ENCODE measurements at regions not wholly inside any gene's neighbourhood (a gene's known extent, or its start where the extent isn't known, plus 50 kb on each side); places are given as distances from the start of the nearest gene placed in this dataset.

DNA sequence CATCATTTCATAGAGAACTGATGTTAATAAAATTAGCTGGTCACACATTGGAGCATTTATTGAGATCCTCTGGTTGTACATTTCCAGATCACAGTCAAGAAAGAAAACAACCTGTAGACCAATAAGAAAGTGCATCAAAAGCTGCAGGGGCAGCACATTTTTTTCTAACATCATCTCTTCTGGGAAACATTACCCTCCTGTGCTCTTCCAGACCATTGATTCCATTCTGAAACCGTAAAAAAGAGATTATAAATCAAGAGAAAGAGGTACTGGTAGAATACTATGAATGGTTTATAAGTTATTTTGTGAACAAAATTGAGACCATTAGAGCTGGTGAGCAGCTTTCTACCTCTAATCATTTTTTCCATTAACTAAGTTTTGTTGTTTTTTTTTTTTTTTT, 1548.2 kb upstream of the CELF4 start:
- no peak overlapping the region for H3K56ac ChIP-seq (replicated peaks; ENCODE audit: insufficient read length, low read depth, low read length)
- no peak overlapping the region for H3K18ac ChIP-seq (ENCODE audit: extremely low read depth, low read length)
- H3K79me2 ChIP-seq (ENCODE audit: control insufficient read depth in 1 of 2, insufficient read depth in 2 of 2, low read length in 2 of 2) = no peaks in the 10 kb centered on the region
- H3K23me2 ChIP-seq (ENCODE audit: low read depth, low read length) = no peaks in the 10 kb centered on the region
- CTCF ChIA-PET (ENCODE audit: partially characterized antibody) = no interaction called here
- no peak overlapping the region for H4K5ac ChIP-seq (ENCODE audit: insufficient read length, low read depth, low read length)
- no peak overlapping the region for H3K14ac ChIP-seq (ENCODE audit: insufficient read length)
- no peak overlapping the region for H2BK15ac ChIP-seq (ENCODE audit: low read length)
- no peak overlapping the region for H4K91ac ChIP-seq (replicated peaks; ENCODE audit: insufficient read length, low read length)
- no peak overlapping the region for H3K9ac ChIP-seq (replicated peaks in 1 of 4; ENCODE audit: extremely low read depth in 1 of 4, low read depth in 3 of 4, low read length in 3 of 4)
- H2AK5ac ChIP-seq (ENCODE audit: low read depth, low read length) = no peak overlapping the region
- H2AFZ ChIP-seq (ENCODE audit: low read length) = no peak overlapping the region
- H3K4me3 ChIP-seq (ENCODE audit: extremely low read depth in 1 of 4, insufficient read depth in 2 of 4, low read depth in 3 of 4, low read length in 4 of 4) = no peak overlapping the region
- no peaks in the 10 kb centered on the region for H4K20me1 ChIP-seq (replicated peaks in 1 of 2; ENCODE audit: control insufficient read depth in 1 of 2, insufficient read depth in 2 of 2, low read length in 2 of 2)
- POLR2A ChIA-PET (ENCODE audit: partially characterized antibody) = no interaction called here
- no peak overlapping the region for H2BK120ac ChIP-seq (replicated peaks; ENCODE audit: low read depth, low read length)
- H3K4me2 ChIP-seq (ENCODE audit: insufficient read depth in 1 of 2, low read depth in 2 of 2, low read length in 2 of 2) = no peak overlapping the region
- WGBS, 2 experiments (ENCODE audit: extremely low coverage in 1 of 2, insufficient coverage in 1 of 2, insufficient read length in 1 of 2, insufficient replicate concordance in 2 of 2, low coverage in 1 of 2, low lambda C conversion rate in 2 of 2, missing lambda C conversion rate in 1 of 2) = 89% methylated on average over 1 of the region's 1 CpG; no CpG with 5 or more reads in 1 of the 2 experiments
- H3K27ac ChIP-seq (ENCODE audit: low read depth, low read length) = no peak overlapping the region
- H3K36me3 ChIP-seq (ENCODE audit: control insufficient read depth in 2 of 4, insufficient read depth in 4 of 4, low read length in 3 of 4) = no peaks in the 10 kb centered on the region
- no peak overlapping the region for H4K8ac ChIP-seq (ENCODE audit: extremely low read depth, insufficient read depth, low read length)
- DNase-seq (ENCODE audit: low read depth in 1 of 2, low spot score in 2 of 2) = no peak
- no peak overlapping the region for H3K4ac ChIP-seq (replicated peaks; ENCODE audit: insufficient read length, low read depth, low read length)
- no peaks in the 10 kb centered on the region for H3K79me1 ChIP-seq (ENCODE audit: low read depth, low read length)
- no peak overlapping the region for H2BK5ac ChIP-seq (ENCODE audit: low read depth, low read length)
- no peaks in the 10 kb centered on the region for H3K9me3 ChIP-seq (ENCODE audit: insufficient read depth in 2 of 2, low read depth in 1 of 2, low read length in 1 of 2)
- no peak overlapping the region for H3K23ac ChIP-seq (ENCODE audit: insufficient read length)
- no peak overlapping the region for H2BK12ac ChIP-seq (ENCODE audit: low read depth, low read length)
- no peak for FAIRE-seq
- H2BK20ac ChIP-seq (ENCODE audit: low read length) = no peak overlapping the region
- H3K4me1 ChIP-seq (replicated peaks in 1 of 4; ENCODE audit: control insufficient read depth in 3 of 4, insufficient read depth in 4 of 4, low read length in 3 of 4) = no peaks in the 10 kb centered on the region
- H3K27me3 ChIP-seq (replicated peaks in 1 of 4; ENCODE audit: control insufficient read depth in 3 of 4, extremely low read depth in 1 of 4, insufficient read depth in 3 of 4, low read length in 3 of 4) = no peaks in the 10 kb centered on the region
- TF ChIP-seq ASH2L (IDR thresholded peaks at IDR 0.05; ENCODE audit: low read length) (no peak), SIN3A (conservative IDR thresholded peaks at IDR 0.05 in 1 of 2, IDR thresholded peaks at IDR 0.05 in 1 of 2; ENCODE audit: low read depth in 1 of 2, low read length in 2 of 2) (no peak), CBX5 (IDR thresholded peaks at IDR 0.05; ENCODE audit: low read depth, low read length) (no peak), KDM1A (IDR thresholded peaks at IDR 0.05; ENCODE audit: borderline replicate concordance, low read length) (no peak), NANOG (IDR thresholded peaks at IDR 0.05; ENCODE audit: insufficient read depth, low read depth, low read length, poor library complexity, severe bottlenecking) (no peak), POLR2AphosphoS5 (IDR thresholded peaks at IDR 0.05; ENCODE audit: low read depth, low read length) (no peak)
- TF ChIP-seq, protein P1, sequence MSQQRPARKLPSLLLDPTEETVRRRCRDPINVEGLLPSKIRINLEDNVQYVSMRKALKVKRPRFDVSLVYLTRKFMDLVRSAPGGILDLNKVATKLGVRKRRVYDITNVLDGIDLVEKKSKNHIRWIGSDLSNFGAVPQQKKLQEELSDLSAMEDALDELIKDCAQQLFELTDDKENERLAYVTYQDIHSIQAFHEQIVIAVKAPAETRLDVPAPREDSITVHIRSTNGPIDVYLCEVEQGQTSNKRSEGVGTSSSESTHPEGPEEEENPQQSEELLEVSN (IDR thresholded peaks at IDR 0.05) = no peak
- TF ChIP-seq, protein P2, sequence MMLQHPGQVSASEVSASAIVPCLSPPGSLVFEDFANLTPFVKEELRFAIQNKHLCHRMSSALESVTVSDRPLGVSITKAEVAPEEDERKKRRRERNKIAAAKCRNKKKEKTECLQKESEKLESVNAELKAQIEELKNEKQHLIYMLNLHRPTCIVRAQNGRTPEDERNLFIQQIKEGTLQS (IDR thresholded peaks at IDR 0.05; ENCODE audit: insufficient read depth, low read depth, low read length) = no peak
- TF ChIP-seq, protein P3, sequence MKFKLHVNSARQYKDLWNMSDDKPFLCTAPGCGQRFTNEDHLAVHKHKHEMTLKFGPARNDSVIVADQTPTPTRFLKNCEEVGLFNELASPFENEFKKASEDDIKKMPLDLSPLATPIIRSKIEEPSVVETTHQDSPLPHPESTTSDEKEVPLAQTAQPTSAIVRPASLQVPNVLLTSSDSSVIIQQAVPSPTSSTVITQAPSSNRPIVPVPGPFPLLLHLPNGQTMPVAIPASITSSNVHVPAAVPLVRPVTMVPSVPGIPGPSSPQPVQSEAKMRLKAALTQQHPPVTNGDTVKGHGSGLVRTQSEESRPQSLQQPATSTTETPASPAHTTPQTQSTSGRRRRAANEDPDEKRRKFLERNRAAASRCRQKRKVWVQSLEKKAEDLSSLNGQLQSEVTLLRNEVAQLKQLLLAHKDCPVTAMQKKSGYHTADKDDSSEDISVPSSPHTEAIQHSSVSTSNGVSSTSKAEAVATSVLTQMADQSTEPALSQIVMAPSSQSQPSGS (IDR thresholded peaks at IDR 0.05; ENCODE audit: low read length) = no peak

Data from H1 (cell line).